Keratinocyte (primary cell): ENCODE measurements at regions not wholly inside any gene's neighbourhood (a gene's known extent, or its start where the extent isn't known, plus 50 kb on each side); places are given as distances from the start of the nearest gene placed in this dataset.

Experiments
- DNase-seq: peaks from one replicate; pipeline ENCODE4 v3.0.0-alpha.2; 2011; ENCODE audit warnings: low read depth, missing footprints, low spot score
- FAIRE-seq: peaks from 2 replicates; lab custom pipeline; 2011; peaks lifted over from hg19 to GRCh38; lab: Jason Lieb, UNC
- H2AFZ ChIP-seq: 2 replicates; pipeline ENCODE4 v1.6.0; 2012; ENCODE audit warnings: low read length, control low read depth, inconsistent platforms; ENCODE audit not compliant: control insufficient read depth
- H3K27ac ChIP-seq: 2 replicates; pipeline ENCODE4 v1.5.1; 2011; ENCODE audit warnings: low read length; ENCODE audit not compliant: control insufficient read depth, insufficient read depth
- H3K27me3 ChIP-seq: 3 replicates; pipeline ENCODE4 v1.6.0; 2011; ENCODE audit warnings: low read length; ENCODE audit not compliant: control insufficient read depth, insufficient read depth; ENCODE audit errors: extremely low read depth
- H3K36me3 ChIP-seq, 2 experiments: 2 replicates in 1 of 2; 3 replicates in 1 of 2; pipeline ENCODE4 v1.5.1; 2011; ENCODE audit warnings: low read length in 2 of 2, mild to moderate bottlenecking in 1 of 2; ENCODE audit not compliant: control insufficient read depth in 2 of 2, insufficient read depth in 2 of 2; ENCODE audit errors: extremely low read depth in 1 of 2
- H3K4me1 ChIP-seq: 3 replicates; pipeline ENCODE4 v1.5.1; 2011; ENCODE audit warnings: low read length; ENCODE audit not compliant: control insufficient read depth, insufficient read depth; ENCODE audit errors: extremely low read depth
- H3K4me2 ChIP-seq: 3 replicates; pipeline ENCODE4 v1.6.0; 2011; ENCODE audit warnings: low read depth, low read length; ENCODE audit not compliant: control insufficient read depth, insufficient read depth; ENCODE audit errors: extremely low read depth
- H3K4me3 ChIP-seq, 3 experiments: fragments of 200-600 bp in 1 of 3; sonication (generic) in 1 of 3; 2 replicates in 2 of 3; 3 replicates in 1 of 3; pipeline ENCODE4 v1.5.1; 2011 to 2016; ENCODE audit warnings: low read length in 3 of 3, mild to moderate bottlenecking in 3 of 3, control low read depth in 2 of 3, inconsistent platforms in 1 of 3, low read depth in 1 of 3, mixed read lengths in 1 of 3, mixed run types in 1 of 3, moderate library complexity in 1 of 3; ENCODE audit not compliant: control insufficient read depth in 2 of 3, insufficient read depth in 2 of 3; ENCODE audit errors: extremely low read depth in 1 of 3
- H3K79me2 ChIP-seq: 2 replicates; pipeline ENCODE4 v1.6.0; 2012; ENCODE audit warnings: low read length; ENCODE audit not compliant: control insufficient read depth, insufficient read depth
- H3K9ac ChIP-seq: 3 replicates; pipeline ENCODE4 v1.6.0; 2011; ENCODE audit warnings: low read length; ENCODE audit not compliant: control insufficient read depth, insufficient read depth; ENCODE audit errors: extremely low read depth
- H3K9me1 ChIP-seq: 3 replicates; pipeline ENCODE4 v1.6.0; 2011; ENCODE audit warnings: low read length; ENCODE audit not compliant: control insufficient read depth, insufficient read depth; ENCODE audit errors: extremely low read depth
- H3K9me3 ChIP-seq: 2 replicates; pipeline ENCODE4 v1.5.1; 2012; ENCODE audit warnings: low read depth, low read length; ENCODE audit not compliant: control insufficient read depth
- H4K20me1 ChIP-seq: 3 replicates; pipeline ENCODE4 v1.6.0; 2011; ENCODE audit warnings: low read length; ENCODE audit not compliant: control insufficient read depth, insufficient read depth; ENCODE audit errors: extremely low read depth
- CTCF ChIP-seq, 3 experiments: IDR thresholded peaks in 1 of 3; conservative IDR thresholded peaks in 1 of 3; optimal IDR thresholded peaks in 1 of 3; 2 replicates in 2 of 3; 3 replicates in 1 of 3; pipeline versions ENCODE3 to v1.5.1; 2011; ENCODE audit warnings: low read length in 3 of 3, mild to moderate bottlenecking in 3 of 3, moderate library complexity in 2 of 3, control low read depth in 1 of 3, inconsistent platforms in 1 of 3; ENCODE audit not compliant: insufficient read depth in 2 of 3; ENCODE audit errors: extremely low read depth in 1 of 3
- EZH2 ChIP-seq: IDR thresholded peaks from one replicate; pipeline ENCODE4 v1.6.1; 2012; ENCODE audit warnings: inconsistent platforms, mild to moderate bottlenecking, low read length, moderate library complexity
- dilution Hi-C: fragments of 300-500 bp; cut with MboI; formaldehyde crosslinking; loops from one replicate; pipeline ENCODE4 v1.7.0; 2020; ENCODE audit warnings: low sequenced_read_pairs; ENCODE audit not compliant: extremely low pct_ligation_motif_present

- H3K9ac ChIP-seq: no peak overlapping the region
- no peaks in the 10 kb centered on the region for H3K27me3 ChIP-seq
- no peaks in the 10 kb centered on the region for H3K79me2 ChIP-seq
- DNase-seq (no peak), FAIRE-seq (no peak)
- no peak overlapping the region for H2AFZ ChIP-seq
- no peaks in the 10 kb centered on the region for H4K20me1 ChIP-seq
- peaks cover 21% of the 10 kb centered on the region for H3K9me3 ChIP-seq
- no peak overlapping the region for H3K27ac ChIP-seq
- TF ChIP-seq EZH2 (no peak), CTCF (optimal IDR thresholded peaks at IDR 0.05 in 1 of 3, IDR thresholded peaks at IDR 0.05 in 1 of 3, conservative IDR thresholded peaks at IDR 0.05 in 1 of 3; ENCODE audit: extremely low read depth in 1 of 3, insufficient read depth in 2 of 3, low read length in 3 of 3) (no peak)
- H3K4me2 ChIP-seq: no peak overlapping the region
- H3K9me1 ChIP-seq: no peaks in the 10 kb centered on the region
- dilution Hi-C loops: no loop called here
- H3K36me3 ChIP-seq: no peaks in the 10 kb centered on the region
- no peaks in the 10 kb centered on the region for H3K4me1 ChIP-seq
- no peak overlapping the region for H3K4me3 ChIP-seq
Observed at GRCh38 chr2:2575870-2576386, 244.9 kb upstream of the MYT1L start.

GRCh38 chr2:2575181-2575577 is 244.1 kb upstream of the MYT1L start:
- Histone ChIP-seq H3K9me3 (peaks cover 21% of the 10 kb centered on the region), H2AFZ (no peak overlapping the region), H3K36me3 (no peaks in the 10 kb centered on the region), H3K4me2 (no peak overlapping the region), H4K20me1 (no peaks in the 10 kb centered on the region), H3K9me1 (no peaks in the 10 kb centered on the region), H3K27ac (no peak overlapping the region), H3K9ac (no peak overlapping the region), H3K27me3 (no peaks in the 10 kb centered on the region), H3K4me3 (no peak overlapping the region), H3K4me1 (no peaks in the 10 kb centered on the region), H3K79me2 (no peaks in the 10 kb centered on the region)
- dilution Hi-C loops: no loop called here
- TF ChIP-seq EZH2: no peak
- no peak for TF ChIP-seq CTCF (optimal IDR thresholded peaks at IDR 0.05 in 1 of 3, IDR thresholded peaks at IDR 0.05 in 1 of 3, conservative IDR thresholded peaks at IDR 0.05 in 1 of 3; ENCODE audit: extremely low read depth in 1 of 3, insufficient read depth in 2 of 3, low read length in 3 of 3)
- no peak for FAIRE-seq
- DNase-seq: no peak
